NB4 (cell line): ENCODE measurements at regions not wholly inside any gene's neighbourhood (a gene's known extent, or its start where the extent isn't known, plus 50 kb on each side); places are given as distances from the start of the nearest gene placed in this dataset.
A peak's percentile ranks its signal among the peaks of the same experiment; 100 is the strongest.

ENCODE experiments used
- DNase-seq: peaks from one replicate; pipeline ENCODE4 v3.0.0; 2010; ENCODE audit warnings: low read depth
- H3K4me3 ChIP-seq: one replicate; pipeline ENCODE4 v1.5.1; 2011; ENCODE audit warnings: mild to moderate bottlenecking, low read depth, low read length, moderate library complexity
- CTCF ChIP-seq: IDR thresholded peaks from one replicate; pipeline ENCODE4 v1.5.1; 2012; ENCODE audit warnings: low read depth, low read length
- MAX ChIP-seq: IDR thresholded peaks from 2 replicates; pipeline ENCODE4 v1.6.1; 2011; ENCODE audit warnings: low read depth, low read length
- MYC ChIP-seq: IDR thresholded peaks from 2 replicates; pipeline ENCODE4 v1.6.1; 2011; ENCODE audit warnings: low read depth, low read length
- POLR2A ChIP-seq: IDR thresholded peaks from 2 replicates; pipeline ENCODE4 v1.6.1; 2011; ENCODE audit warnings: mild to moderate bottlenecking; ENCODE audit not compliant: insufficient read length; ENCODE audit errors: extremely low read depth

GRCh38 chr14:22099942-22100763 is 426.5 kb upstream of the OR4E1 start:
- TF ChIP-seq MYC (peak; percentile 36; the same call in 1 of the 2 replicates), CTCF (peak; percentile 72), POLR2A (no peak), MAX (peak; percentile 81)
- DNase-seq, result peak; percentile 64

GRCh38 chr14:22098435-22098834 is 424.8 kb upstream of the OR4E1 start:
- no peak for DNase-seq
- no peak for TF ChIP-seq MYC
- no peak for TF ChIP-seq CTCF
- TF ChIP-seq MAX, result no peak
- no peak for TF ChIP-seq POLR2A

More at GRCh38 chr14:22099942-22100763, 426.5 kb upstream of the OR4E1 start:
- no peak overlapping the region for H3K4me3 ChIP-seq

GRCh38 chr14:22097586-22098292 is 424.1 kb upstream of the OR4E1 start:
- TF ChIP-seq MAX, result no peak
- no peak for TF ChIP-seq CTCF
- TF ChIP-seq MYC, result no peak
- TF ChIP-seq POLR2A, result no peak
- DNase-seq, result no peak
- no peak overlapping the region for H3K4me3 ChIP-seq

More at GRCh38 chr14:22098435-22098834, 424.8 kb upstream of the OR4E1 start:
- no peak overlapping the region for H3K4me3 ChIP-seq

GRCh38 chr14:22097072-22097471 is 423.5 kb upstream of the OR4E1 start:
- DNase-seq, result no peak
- no peak overlapping the region for H3K4me3 ChIP-seq
- no peak for TF ChIP-seq MYC
- TF ChIP-seq MAX, result no peak
- TF ChIP-seq POLR2A, result no peak
- TF ChIP-seq CTCF, result no peak

GRCh38 chr14:22096514-22096895 is 422.9 kb upstream of the OR4E1 start:
- H3K4me3 ChIP-seq, result no peak overlapping the region
- no peak for TF ChIP-seq CTCF
- no peak for DNase-seq
